Fibroblast of lung (primary cell): ENCODE measurements at regions not wholly inside any gene's neighbourhood (a gene's known extent, or its start where the extent isn't known, plus 50 kb on each side); places are given as distances from the start of the nearest gene placed in this dataset.

Experiments
- DNase-seq, 2 donors: peaks; one replicate each; pipeline versions ENCODE4 v3.0.0 to v3.0.0-alpha.2; 2010; ENCODE audit warnings: low read depth in 2 of 2
- H2AFZ ChIP-seq: 2 replicates; pipeline ENCODE4 v1.5.1; 2012; ENCODE audit warnings: low read length, control low read depth, inconsistent platforms
- H3K27ac ChIP-seq: 2 replicates; pipeline ENCODE4 v1.5.1; 2011; ENCODE audit warnings: low read length, control low read depth; ENCODE audit not compliant: insufficient read depth
- H3K27me3 ChIP-seq: 2 replicates; pipeline ENCODE4 v1.5.1; 2011; ENCODE audit warnings: mild to moderate bottlenecking, low read length; ENCODE audit not compliant: control insufficient read depth, insufficient read depth
- H3K36me3 ChIP-seq: 2 replicates; pipeline ENCODE4 v1.5.1; 2011; ENCODE audit warnings: low read length; ENCODE audit not compliant: control insufficient read depth, insufficient read depth
- H3K4me1 ChIP-seq: 2 replicates; pipeline ENCODE4 v1.5.1; 2011; ENCODE audit warnings: low read length; ENCODE audit not compliant: control insufficient read depth, insufficient read depth; ENCODE audit errors: extremely low read depth
- H3K4me2 ChIP-seq: 2 replicates; pipeline ENCODE4 v1.5.1; 2011; ENCODE audit warnings: low read length, control low read depth; ENCODE audit not compliant: insufficient read depth; ENCODE audit errors: extremely low read depth
- H3K4me3 ChIP-seq, 4 experiments: fragments of 200-600 bp in 1 of 4; sonication (generic) in 1 of 4; replicated peaks in 1 of 4; 2 replicates each; pipeline ENCODE4 v1.5.1; 2011 to 2016; ENCODE audit warnings: low read length in 4 of 4, low read depth in 3 of 4, mild to moderate bottlenecking in 3 of 4, control low read depth in 2 of 4, inconsistent platforms in 1 of 4, mixed read lengths in 1 of 4; ENCODE audit not compliant: insufficient read depth in 1 of 4; ENCODE audit errors: control extremely low read depth in 1 of 4
- H3K79me2 ChIP-seq: 2 replicates; pipeline ENCODE4 v1.5.1; 2012; ENCODE audit warnings: mild to moderate bottlenecking, low read length, inconsistent platforms; ENCODE audit not compliant: control insufficient read depth, insufficient read depth
- H3K9ac ChIP-seq: 2 replicates; pipeline ENCODE4 v1.5.1; 2011; ENCODE audit warnings: mild to moderate bottlenecking, low read length, control low read depth; ENCODE audit not compliant: insufficient read depth
- H3K9me3 ChIP-seq: 2 replicates; pipeline ENCODE4 v1.5.1; 2012; ENCODE audit warnings: low read depth, low read length; ENCODE audit not compliant: control insufficient read depth, insufficient read depth
- H4K20me1 ChIP-seq: 2 replicates; pipeline ENCODE4 v1.5.1; 2011; ENCODE audit warnings: low read length; ENCODE audit not compliant: control insufficient read depth, insufficient read depth; ENCODE audit errors: extremely low read depth
- EZH2 ChIP-seq: IDR thresholded peaks from 2 replicates; pipeline ENCODE4 v1.5.1; 2012; ENCODE audit warnings: low read length, control low read depth, mild to moderate bottlenecking; ENCODE audit errors: missing control alignments
- TF ChIP-seq, protein P1 (sequence below), 2 donors: IDR thresholded peaks in 1 of 2; conservative IDR thresholded peaks in 1 of 2; 1 replicate in 1 of 2; 2 replicates in 1 of 2; pipeline ENCODE4 v1.5.1; 2011 to 2012; ENCODE audit warnings: low read length in 2 of 2, control low read depth in 1 of 2, inconsistent platforms in 1 of 2, low read depth in 1 of 2, mild to moderate bottlenecking in 1 of 2

- Histone ChIP-seq H3K9me3 (no peaks in the 10 kb centered on the region), H3K79me2 (no peaks in the 10 kb centered on the region), H4K20me1 (no peaks in the 10 kb centered on the region), H3K27me3 (no peaks in the 10 kb centered on the region), H3K4me3 (no peak overlapping the region), H3K4me2 (no peak overlapping the region), H3K27ac (no peak overlapping the region), H3K4me1 (peaks cover 6% of the 10 kb centered on the region), H2AFZ (no peak overlapping the region), H3K9ac (no peak overlapping the region), H3K36me3 (no peaks in the 10 kb centered on the region)
- no peak for DNase-seq
- no peak for TF ChIP-seq EZH2
- TF ChIP-seq, protein P1, sequence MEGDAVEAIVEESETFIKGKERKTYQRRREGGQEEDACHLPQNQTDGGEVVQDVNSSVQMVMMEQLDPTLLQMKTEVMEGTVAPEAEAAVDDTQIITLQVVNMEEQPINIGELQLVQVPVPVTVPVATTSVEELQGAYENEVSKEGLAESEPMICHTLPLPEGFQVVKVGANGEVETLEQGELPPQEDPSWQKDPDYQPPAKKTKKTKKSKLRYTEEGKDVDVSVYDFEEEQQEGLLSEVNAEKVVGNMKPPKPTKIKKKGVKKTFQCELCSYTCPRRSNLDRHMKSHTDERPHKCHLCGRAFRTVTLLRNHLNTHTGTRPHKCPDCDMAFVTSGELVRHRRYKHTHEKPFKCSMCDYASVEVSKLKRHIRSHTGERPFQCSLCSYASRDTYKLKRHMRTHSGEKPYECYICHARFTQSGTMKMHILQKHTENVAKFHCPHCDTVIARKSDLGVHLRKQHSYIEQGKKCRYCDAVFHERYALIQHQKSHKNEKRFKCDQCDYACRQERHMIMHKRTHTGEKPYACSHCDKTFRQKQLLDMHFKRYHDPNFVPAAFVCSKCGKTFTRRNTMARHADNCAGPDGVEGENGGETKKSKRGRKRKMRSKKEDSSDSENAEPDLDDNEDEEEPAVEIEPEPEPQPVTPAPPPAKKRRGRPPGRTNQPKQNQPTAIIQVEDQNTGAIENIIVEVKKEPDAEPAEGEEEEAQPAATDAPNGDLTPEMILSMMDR (conservative IDR thresholded peaks at IDR 0.05 in 1 of 2, IDR thresholded peaks at IDR 0.05 in 1 of 2; ENCODE audit: low read depth in 1 of 2, low read length in 2 of 2) = no peak
These were observed 137.5 kb downstream of the ZFP64 start for GRCh38 chr20:52054123-52054522.

DNA sequence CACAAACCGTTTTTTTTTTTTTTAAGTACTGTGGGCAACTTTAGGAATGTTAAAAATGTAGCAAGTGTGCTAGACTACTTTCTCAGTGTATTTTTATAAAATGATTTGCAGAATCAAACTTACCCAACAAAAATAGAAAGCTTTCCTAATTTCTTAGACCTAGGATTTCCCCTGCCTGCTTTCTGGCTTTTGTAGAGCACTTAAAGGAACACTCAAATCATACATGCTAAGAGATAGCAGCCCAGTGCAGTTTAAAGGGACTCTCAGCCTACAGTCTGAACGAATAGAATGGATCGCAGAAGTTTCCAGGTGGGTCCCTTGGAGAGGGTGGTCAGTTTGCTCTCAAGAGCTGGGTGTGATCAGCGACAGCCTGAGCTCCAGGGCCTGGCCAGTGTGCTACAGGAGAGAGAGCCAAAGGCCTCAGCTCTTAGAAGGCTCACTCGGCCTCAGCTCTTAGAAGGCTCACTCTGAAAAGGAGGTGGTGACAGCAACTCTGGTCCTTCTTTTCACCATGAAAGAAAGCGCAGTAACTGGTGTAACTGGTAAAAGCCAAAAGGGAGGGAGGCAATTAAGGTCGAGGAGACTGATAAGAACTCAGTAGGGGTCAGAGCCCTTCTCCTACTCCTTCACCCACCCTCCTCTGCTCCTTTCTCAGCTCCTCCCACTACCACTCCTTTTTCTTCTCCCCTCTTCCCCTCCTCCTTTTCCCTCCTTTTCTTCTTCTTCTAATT is 142.4 kb downstream of the ZFP64 start:
- Histone ChIP-seq H3K36me3 (no peaks in the 10 kb centered on the region), H3K4me3 (no peak overlapping the region), H3K27me3 (no peaks in the 10 kb centered on the region), H2AFZ (peak overlapping the region; percentile 55), H4K20me1 (no peaks in the 10 kb centered on the region), H3K27ac (no peak overlapping the region), H3K9ac (no peak overlapping the region), H3K9me3 (no peaks in the 10 kb centered on the region), H3K4me2 (no peak overlapping the region), H3K79me2 (no peaks in the 10 kb centered on the region), H3K4me1 (peaks cover 6% of the 10 kb centered on the region)
- DNase-seq = peak; percentile 33 to 52
- TF ChIP-seq, protein P1 (conservative IDR thresholded peaks at IDR 0.05 in 1 of 2, IDR thresholded peaks at IDR 0.05 in 1 of 2; ENCODE audit: low read depth in 1 of 2, low read length in 2 of 2) = no peak
- TF ChIP-seq EZH2 = no peak

DNA sequence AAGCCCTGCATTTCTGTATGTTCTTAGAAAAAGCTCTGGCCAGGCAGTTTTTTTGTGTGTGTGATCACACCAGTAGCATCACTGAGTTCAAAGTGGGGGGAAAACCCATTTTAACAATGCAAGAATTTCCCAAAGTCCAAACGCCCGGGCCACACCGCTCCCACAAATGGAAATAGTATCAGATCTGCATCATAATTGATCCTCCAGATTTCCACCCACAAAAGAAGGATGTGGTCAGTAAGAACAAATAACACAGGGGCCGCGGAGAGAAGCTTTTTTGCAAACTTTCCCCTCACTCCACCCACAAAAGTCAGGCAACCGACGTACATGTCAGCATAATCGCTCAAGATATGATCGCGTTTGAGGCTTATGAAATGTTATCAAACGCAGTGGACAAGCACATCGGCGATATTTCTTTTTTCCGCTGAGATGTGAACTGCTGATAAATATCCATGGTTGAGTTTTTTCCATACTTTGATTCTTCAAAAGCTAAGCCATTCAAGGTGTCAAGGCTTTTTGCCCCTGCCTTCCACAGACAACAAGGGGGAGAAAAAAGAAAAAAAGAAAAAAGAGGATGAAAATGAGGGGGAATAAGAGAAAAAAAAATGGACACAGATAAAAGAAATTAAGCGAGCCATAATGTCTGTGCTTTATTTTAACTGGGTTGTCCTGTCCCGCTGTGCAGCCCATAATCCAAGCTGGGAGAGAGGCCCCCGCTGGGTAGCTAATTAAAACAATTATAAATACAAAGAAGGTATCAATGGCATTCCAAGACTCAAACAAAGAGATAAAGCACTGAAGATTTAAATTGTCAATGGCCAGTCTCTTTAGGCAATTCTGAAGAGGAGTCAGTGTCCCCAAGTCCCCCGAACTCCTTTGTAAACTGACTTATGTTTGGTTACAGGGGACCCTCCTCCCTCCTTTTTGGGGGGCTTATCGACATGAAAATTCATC is 143.5 kb downstream of the ZFP64 start:
- Histone ChIP-seq H3K27ac (no peak overlapping the region), H4K20me1 (no peaks in the 10 kb centered on the region), H3K27me3 (no peaks in the 10 kb centered on the region), H3K9me3 (no peaks in the 10 kb centered on the region), H3K36me3 (no peaks in the 10 kb centered on the region), H3K4me1 (peaks cover 6% of the 10 kb centered on the region), H3K4me3 (peak overlapping the region in 1 of 4 experiments; percentile 10), H3K79me2 (no peaks in the 10 kb centered on the region), H3K4me2 (peak overlapping the region; percentile 37), H3K9ac (no peak overlapping the region), H2AFZ (no peak overlapping the region)
- TF ChIP-seq, protein P1 (conservative IDR thresholded peaks at IDR 0.05 in 1 of 2, IDR thresholded peaks at IDR 0.05 in 1 of 2; ENCODE audit: low read depth in 1 of 2, low read length in 2 of 2) = no peak
- TF ChIP-seq EZH2 = no peak
- DNase-seq = peak; percentile 53 to 89
